Gastrocnemius medialis (tissue), 4 donors: ENCODE measurements at regions not wholly inside any gene's neighbourhood (a gene's known extent, or its start where the extent isn't known, plus 50 kb on each side); places are given as distances from the start of the nearest gene placed in this dataset.

Experiments
- ATAC-seq, 2 donors: fragments of 150-250 bp; one replicate each; pipeline ENCODE4 v1.9.1; 2016
- DNase-seq, 2 donors: peaks; one replicate each; pipeline ENCODE4 v3.0.0-alpha.2; 2019
- H3K27ac ChIP-seq, 4 donors: fragments of 200-600 bp; sonication (generic); 1 replicate in 1 of 4; 2 replicates in 3 of 4; pipeline ENCODE4 v1.5.1; 2016 to 2018; ENCODE audit warnings: mild to moderate bottlenecking in 2 of 4, moderate library complexity in 1 of 4
- H3K27me3 ChIP-seq, 3 donors: fragments of 200-600 bp; sonication (generic) in 2 of 3; 1 replicate in 1 of 3; 2 replicates in 2 of 3; pipeline versions ENCODE4 v1.5.1 to v1.6.0; 2016 to 2019; ENCODE audit warnings: mild to moderate bottlenecking in 1 of 3, moderate library complexity in 1 of 3
- H3K36me3 ChIP-seq, 2 donors: fragments of 200-600 bp; sonication (generic) in 1 of 2; one replicate each; pipeline ENCODE4 v1.5.1; 2017 to 2018
- H3K4me1 ChIP-seq, 2 donors: fragments of 200-600 bp; sonication (generic) in 1 of 2; one replicate each; pipeline ENCODE4 v1.5.1; 2016 to 2017; ENCODE audit warnings: mild to moderate bottlenecking in 2 of 2
- H3K4me3 ChIP-seq, 4 donors: fragments of 200-600 bp; sonication (generic) in 3 of 4; 1 replicate in 1 of 4; 2 replicates in 3 of 4; pipeline ENCODE4 v1.5.1; 2016 to 2019; ENCODE audit warnings: mild to moderate bottlenecking in 2 of 4
- H3K9me3 ChIP-seq, 3 donors: fragments of 200-600 bp; sonication (generic) in 2 of 3; 1 replicate in 1 of 3; 2 replicates in 2 of 3; pipeline ENCODE4 v1.5.1; 2016 to 2019
- POLR2A ChIP-seq, 2 donors: fragments of 450-650 bp; IDR thresholded peaks; one replicate each; pipeline ENCODE4 v1.6.1; 2017; ENCODE audit warnings: antibody characterized with exemption in 2 of 2, mild to moderate bottlenecking in 2 of 2, moderate library complexity in 2 of 2
- in situ Hi-C, 4 donors: fragments of 200-750 bp; cut with MboI; loops; one replicate each; pipeline versions ENCODE4 v1.15.0 to v1.8.0; 2017; ENCODE audit warnings: low sequenced_read_pairs in 4 of 4
- intact Hi-C: fragments of 100-400 bp; cut with DNase I; formaldehyde crosslinking; loops from one replicate; pipeline ENCODE4 v1.15.1; 2023; ENCODE audit warnings: low total_unique reads
- TF ChIP-seq, protein P1 (sequence below), 5 experiments: fragments of 450-650 bp in 3 of 5; fragments of 200-600 bp in 2 of 5; sonication (generic) in 2 of 5; IDR thresholded peaks in 4 of 5; conservative IDR thresholded peaks in 1 of 5; 1 replicate in 4 of 5; 2 replicates in 1 of 5; pipeline ENCODE4 v1.5.1; 2016 to 2019; ENCODE audit warnings: antibody characterized with exemption in 5 of 5, mild to moderate bottlenecking in 3 of 5, moderate library complexity in 3 of 5

DNA sequence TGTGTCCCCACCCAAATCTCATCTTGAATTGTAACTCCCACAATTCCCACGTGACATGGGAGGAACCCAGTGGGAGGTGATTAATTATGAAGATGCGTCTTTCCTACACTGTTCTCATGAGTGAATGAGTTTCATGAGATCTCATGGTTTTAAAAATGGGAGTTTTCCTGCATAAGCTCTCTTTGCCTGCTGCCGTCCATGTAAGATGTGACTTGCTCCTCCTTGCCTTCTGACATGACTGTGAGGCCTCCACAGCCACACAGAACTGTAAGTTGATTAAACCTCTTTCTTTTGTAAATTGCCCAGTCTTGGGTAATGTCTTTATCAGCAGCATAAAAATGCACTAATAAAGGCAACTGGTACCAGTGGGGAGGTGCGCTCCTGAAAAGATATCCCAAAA lies 67.7 kb upstream of the DRGX start:
- H3K9me3 ChIP-seq: no peaks in the 10 kb centered on the region
- no peak for DNase-seq
- ATAC-seq: no peak
- no peak overlapping the region for H3K27ac ChIP-seq
- H3K27me3 ChIP-seq: no peaks in the 10 kb centered on the region
- no peak overlapping the region for H3K4me3 ChIP-seq
- intact Hi-C loops: no loop called here
- in situ Hi-C loops: no loop called here
- no peaks in the 10 kb centered on the region for H3K4me1 ChIP-seq
- peaks cover 0 to 25% of the 10 kb centered on the region in 2 donors for H3K36me3 ChIP-seq
- no peak for TF ChIP-seq POLR2A (IDR thresholded peaks at IDR 0.05)
- TF ChIP-seq, protein P1, sequence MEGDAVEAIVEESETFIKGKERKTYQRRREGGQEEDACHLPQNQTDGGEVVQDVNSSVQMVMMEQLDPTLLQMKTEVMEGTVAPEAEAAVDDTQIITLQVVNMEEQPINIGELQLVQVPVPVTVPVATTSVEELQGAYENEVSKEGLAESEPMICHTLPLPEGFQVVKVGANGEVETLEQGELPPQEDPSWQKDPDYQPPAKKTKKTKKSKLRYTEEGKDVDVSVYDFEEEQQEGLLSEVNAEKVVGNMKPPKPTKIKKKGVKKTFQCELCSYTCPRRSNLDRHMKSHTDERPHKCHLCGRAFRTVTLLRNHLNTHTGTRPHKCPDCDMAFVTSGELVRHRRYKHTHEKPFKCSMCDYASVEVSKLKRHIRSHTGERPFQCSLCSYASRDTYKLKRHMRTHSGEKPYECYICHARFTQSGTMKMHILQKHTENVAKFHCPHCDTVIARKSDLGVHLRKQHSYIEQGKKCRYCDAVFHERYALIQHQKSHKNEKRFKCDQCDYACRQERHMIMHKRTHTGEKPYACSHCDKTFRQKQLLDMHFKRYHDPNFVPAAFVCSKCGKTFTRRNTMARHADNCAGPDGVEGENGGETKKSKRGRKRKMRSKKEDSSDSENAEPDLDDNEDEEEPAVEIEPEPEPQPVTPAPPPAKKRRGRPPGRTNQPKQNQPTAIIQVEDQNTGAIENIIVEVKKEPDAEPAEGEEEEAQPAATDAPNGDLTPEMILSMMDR (IDR thresholded peaks at IDR 0.05 in 4 of 5, conservative IDR thresholded peaks at IDR 0.05 in 1 of 5): no peak

DNA sequence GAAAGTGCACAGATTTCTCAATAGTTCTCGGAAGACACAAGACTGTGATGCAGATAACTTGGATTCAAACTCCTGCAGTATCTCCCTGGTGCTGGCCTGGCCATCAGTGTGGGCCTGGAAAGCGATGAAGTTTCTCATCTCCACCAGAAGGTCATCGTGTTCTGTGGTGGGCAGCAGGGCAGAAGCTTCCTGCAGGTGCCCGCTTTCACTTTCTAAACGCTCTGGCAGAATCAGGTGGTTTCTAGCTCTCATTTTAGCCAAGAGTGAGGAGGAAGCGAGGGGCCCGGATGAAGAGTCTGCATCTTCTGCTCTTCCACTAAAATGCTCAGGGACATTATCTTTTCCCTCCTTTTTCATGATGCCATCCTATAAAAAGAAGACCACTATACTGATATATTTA lies 63.0 kb upstream of the DRGX start:
- no peak overlapping the region for H3K27ac ChIP-seq
- no peak for DNase-seq
- no peak for ATAC-seq
- no peaks in the 10 kb centered on the region for H3K4me1 ChIP-seq
- H3K4me3 ChIP-seq: no peak overlapping the region
- H3K36me3 ChIP-seq: peaks cover 2 to 55% of the 10 kb centered on the region in 2 donors
- H3K9me3 ChIP-seq: no peaks in the 10 kb centered on the region
- no peak for TF ChIP-seq POLR2A (IDR thresholded peaks at IDR 0.05)
- TF ChIP-seq, protein P1 (IDR thresholded peaks at IDR 0.05 in 4 of 5, conservative IDR thresholded peaks at IDR 0.05 in 1 of 5): no peak
- in situ Hi-C loops: no loop called here
- intact Hi-C loops: no loop called here
- H3K27me3 ChIP-seq: no peaks in the 10 kb centered on the region

DNA sequence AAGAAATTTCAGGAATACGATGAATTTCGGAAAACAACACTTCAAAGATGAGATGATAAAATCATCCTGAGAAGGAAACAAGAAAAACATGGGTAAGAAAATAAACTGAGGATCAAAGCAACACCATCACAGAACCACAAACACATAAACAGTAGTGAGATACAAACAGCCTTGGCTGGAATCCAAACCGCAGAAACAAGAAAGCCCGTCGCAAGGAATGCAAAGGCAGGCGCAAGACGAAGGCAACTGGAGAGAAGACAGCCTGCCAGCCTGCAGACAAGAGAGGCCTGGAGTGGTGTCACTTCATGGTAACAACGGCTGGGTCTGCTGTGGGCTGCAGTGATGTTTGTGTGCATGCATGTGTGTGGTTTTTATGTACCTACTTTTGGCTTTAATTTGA lies 61.8 kb upstream of the DRGX start:
- in situ Hi-C loops (no loop called here), intact Hi-C loops (no loop called here)
- TF ChIP-seq, protein P1 (IDR thresholded peaks at IDR 0.05 in 4 of 5, conservative IDR thresholded peaks at IDR 0.05 in 1 of 5): no peak
- TF ChIP-seq POLR2A (IDR thresholded peaks at IDR 0.05): no peak
- Histone ChIP-seq H3K4me3 (no peak overlapping the region), H3K4me1 (no peaks in the 10 kb centered on the region), H3K27me3 (no peaks in the 10 kb centered on the region), H3K9me3 (no peaks in the 10 kb centered on the region), H3K27ac (no peak overlapping the region), H3K36me3 (peaks cover 2 to 55% of the 10 kb centered on the region in 2 donors)
- ATAC-seq: no peak
- DNase-seq: no peak

DNA sequence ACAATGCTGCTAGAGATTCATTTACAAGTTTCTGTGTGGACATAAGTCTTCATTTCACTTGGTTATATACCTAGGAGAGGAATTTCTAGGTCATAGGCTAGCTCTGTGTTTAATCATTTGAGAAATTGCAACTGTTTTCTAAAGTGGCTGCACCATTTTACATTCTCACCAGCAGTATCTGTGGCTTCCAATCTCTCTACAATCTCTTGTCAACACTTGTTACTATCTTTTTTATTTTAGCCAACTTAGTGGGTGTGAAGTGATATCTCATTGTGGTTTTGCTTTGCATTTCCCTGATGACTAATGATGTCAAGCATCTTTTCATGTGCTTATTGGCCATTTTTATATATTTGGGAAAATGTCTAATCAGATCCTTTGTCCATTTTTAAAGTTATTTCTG lies 53.0 kb upstream of the DRGX start:
- H3K27ac ChIP-seq: no peak overlapping the region
- H3K9me3 ChIP-seq: no peaks in the 10 kb centered on the region
- no peaks in the 10 kb centered on the region for H3K27me3 ChIP-seq
- no peaks in the 10 kb centered on the region for H3K4me1 ChIP-seq
- ATAC-seq: no peak
- intact Hi-C loops (no loop called here), in situ Hi-C loops (no loop called here)
- no peak overlapping the region for H3K4me3 ChIP-seq
- H3K36me3 ChIP-seq: no peaks in the 10 kb centered on the region
- no peak for DNase-seq
- TF ChIP-seq, protein P1 (IDR thresholded peaks at IDR 0.05 in 4 of 5, conservative IDR thresholded peaks at IDR 0.05 in 1 of 5): no peak

DNA sequence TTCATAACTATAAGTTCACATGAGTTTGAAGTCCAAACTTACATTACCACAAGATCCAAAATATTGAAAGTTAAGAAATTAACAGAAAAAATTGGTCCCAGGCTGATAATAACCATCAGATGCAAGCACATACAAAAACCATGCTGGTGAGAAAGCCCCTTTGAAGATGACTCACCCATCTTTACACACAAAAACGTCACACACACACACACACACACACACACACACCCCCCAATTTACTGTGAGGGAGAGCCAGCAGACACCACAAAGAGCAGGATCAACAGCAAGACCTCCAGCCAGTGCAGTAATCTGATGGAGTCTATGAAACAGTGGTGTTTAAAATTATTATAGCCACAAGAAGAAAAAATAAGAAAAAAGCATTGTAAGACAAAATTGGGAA lies 50.1 kb upstream of the DRGX start:
- ATAC-seq: no peak
- intact Hi-C loops: no loop called here
- in situ Hi-C loops: no loop called here

More for the DNA sequence above, 50.1 kb upstream of the DRGX start:
- DNase-seq: no peak
- H3K4me3 ChIP-seq: no peak overlapping the region
- TF ChIP-seq, protein P1 (IDR thresholded peaks at IDR 0.05 in 4 of 5, conservative IDR thresholded peaks at IDR 0.05 in 1 of 5): no peak
- TF ChIP-seq POLR2A (IDR thresholded peaks at IDR 0.05): no peak
- H3K4me1 ChIP-seq: no peaks in the 10 kb centered on the region
- H3K27me3 ChIP-seq: no peaks in the 10 kb centered on the region
- no peaks in the 10 kb centered on the region for H3K36me3 ChIP-seq
- no peak overlapping the region for H3K27ac ChIP-seq
- H3K9me3 ChIP-seq: no peaks in the 10 kb centered on the region
